ENCODE measurements at regions not wholly inside any gene's neighbourhood (a gene's known extent, or its start where the extent isn't known, plus 50 kb on each side); places are given as distances from the start of the nearest gene placed in this dataset.
"Not testable (repeated sequence)": the region's sequence is repeated elsewhere in the genome, so short reads cannot be mapped to it uniquely, and the experiment has no call there.

DNA sequence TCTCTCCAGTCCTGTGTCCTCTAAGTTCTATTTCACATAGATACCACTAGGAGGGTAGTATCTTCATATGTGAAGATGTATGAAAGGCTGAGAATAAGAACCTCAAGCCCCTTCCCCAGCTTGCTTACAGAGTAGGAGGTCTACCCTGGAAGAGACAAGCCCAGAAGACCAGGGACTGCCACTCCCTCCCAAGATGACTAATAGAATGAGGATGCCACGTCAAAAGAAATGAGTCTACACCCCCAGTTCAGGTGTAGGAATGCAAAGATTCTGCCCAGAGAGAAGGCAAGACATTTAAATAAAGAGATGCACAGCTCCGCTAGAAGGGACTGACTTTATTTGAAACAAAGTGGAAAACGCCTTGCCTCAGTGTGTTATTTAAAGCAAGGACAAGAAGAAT is 1006.0 kb upstream of the USP15 start:
- H3K4me1 Mint-ChIP-seq, result no peaks in the 10 kb centered on the region
- no peak overlapping the region for H3K4me3 Mint-ChIP-seq
- peaks cover 5 to 6% (median 6%) of the 10 kb centered on the region in 3 donors for H3K9me3 Mint-ChIP-seq
- no peaks in the 10 kb centered on the region for H3K27me3 Mint-ChIP-seq
- H3K36me3 Mint-ChIP-seq, result no peaks in the 10 kb centered on the region
- no peak overlapping the region for H3K27ac Mint-ChIP-seq

DNA sequence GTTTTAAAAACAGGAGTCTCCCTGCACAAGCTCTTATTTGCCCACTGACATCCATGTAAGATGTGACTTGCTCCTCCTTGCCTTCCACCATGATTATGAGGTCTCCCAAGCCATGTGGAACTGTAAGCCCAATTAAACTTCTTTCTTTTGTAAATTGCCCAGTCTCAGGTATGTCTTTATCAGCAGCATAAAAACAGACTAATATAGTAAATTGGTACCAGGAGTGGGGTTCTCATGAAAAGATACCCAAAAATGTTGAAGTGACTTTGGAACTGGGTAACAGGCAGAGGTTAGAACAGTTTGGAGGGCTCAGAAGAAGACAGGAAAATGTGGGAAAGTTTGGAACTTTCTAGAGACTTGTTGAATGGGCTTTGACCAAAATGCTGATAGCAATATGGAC is 995.9 kb upstream of the USP15 start:
- H3K4me3 Mint-ChIP-seq, H3K36me3 Mint-ChIP-seq, H3K4me1 Mint-ChIP-seq, H3K27me3 Mint-ChIP-seq, H3K27ac Mint-ChIP-seq: not testable (repeated sequence)
- H3K9me3 Mint-ChIP-seq, result peaks cover 2 to 25% (median 7%) of the 10 kb centered on the region in 3 donors

DNA sequence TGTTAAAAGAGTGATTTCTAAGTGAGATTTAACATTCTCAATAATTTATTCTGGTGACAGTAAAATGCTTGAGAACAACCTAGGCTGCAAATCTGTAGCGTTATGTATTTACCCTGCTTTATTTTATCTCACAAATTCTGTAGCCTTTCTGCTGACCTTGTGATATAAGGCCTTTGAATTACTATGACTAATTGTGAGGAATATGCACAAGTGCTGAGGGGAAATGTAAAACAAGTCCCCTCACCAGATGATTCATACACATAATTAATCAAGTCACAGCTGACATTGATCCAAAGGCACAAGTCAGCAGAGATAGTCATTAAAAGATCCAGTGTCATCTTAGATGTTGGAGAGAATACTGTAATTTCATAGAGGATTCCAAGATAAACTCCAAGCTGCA is 992.7 kb upstream of the USP15 start:
- no peaks in the 10 kb centered on the region for H3K4me1 Mint-ChIP-seq
- H3K9me3 Mint-ChIP-seq, result peaks cover 5 to 25% (median 7%) of the 10 kb centered on the region in 3 donors
- H3K27me3 Mint-ChIP-seq, result no peaks in the 10 kb centered on the region
- H3K36me3 Mint-ChIP-seq, result no peaks in the 10 kb centered on the region
- H3K4me3 Mint-ChIP-seq, result no peak overlapping the region
- no peak overlapping the region for H3K27ac Mint-ChIP-seq

DNA sequence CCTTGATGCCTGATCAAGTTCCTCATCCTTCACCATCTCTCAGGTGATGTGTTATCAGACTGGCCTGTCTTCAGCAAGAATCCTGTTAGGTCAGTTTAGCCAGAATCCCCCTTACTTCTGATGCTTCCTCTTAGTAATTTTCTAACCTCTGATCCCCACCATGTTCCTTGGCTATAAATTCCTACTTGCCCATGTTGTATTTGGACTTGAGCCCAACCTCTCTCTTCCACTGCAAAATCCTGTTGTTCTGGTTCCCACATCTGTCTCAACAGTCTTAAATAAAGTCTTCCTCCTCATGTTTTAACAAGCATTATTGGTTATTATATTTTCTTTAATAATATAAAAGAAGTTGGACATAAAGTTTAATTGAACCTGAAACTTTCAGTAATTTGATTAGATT is 987.8 kb upstream of the USP15 start:
- Mint-ChIP-seq H3K36me3 (no peaks in the 10 kb centered on the region), H3K4me1 (no peaks in the 10 kb centered on the region), H3K27me3 (no peaks in the 10 kb centered on the region), H3K4me3 (peak overlapping the region in 1 of 4 donors; percentile 23), H3K27ac (no peak overlapping the region), H3K9me3 (peaks cover 0 to 8% (median 6%) of the 10 kb centered on the region in 3 donors)

DNA sequence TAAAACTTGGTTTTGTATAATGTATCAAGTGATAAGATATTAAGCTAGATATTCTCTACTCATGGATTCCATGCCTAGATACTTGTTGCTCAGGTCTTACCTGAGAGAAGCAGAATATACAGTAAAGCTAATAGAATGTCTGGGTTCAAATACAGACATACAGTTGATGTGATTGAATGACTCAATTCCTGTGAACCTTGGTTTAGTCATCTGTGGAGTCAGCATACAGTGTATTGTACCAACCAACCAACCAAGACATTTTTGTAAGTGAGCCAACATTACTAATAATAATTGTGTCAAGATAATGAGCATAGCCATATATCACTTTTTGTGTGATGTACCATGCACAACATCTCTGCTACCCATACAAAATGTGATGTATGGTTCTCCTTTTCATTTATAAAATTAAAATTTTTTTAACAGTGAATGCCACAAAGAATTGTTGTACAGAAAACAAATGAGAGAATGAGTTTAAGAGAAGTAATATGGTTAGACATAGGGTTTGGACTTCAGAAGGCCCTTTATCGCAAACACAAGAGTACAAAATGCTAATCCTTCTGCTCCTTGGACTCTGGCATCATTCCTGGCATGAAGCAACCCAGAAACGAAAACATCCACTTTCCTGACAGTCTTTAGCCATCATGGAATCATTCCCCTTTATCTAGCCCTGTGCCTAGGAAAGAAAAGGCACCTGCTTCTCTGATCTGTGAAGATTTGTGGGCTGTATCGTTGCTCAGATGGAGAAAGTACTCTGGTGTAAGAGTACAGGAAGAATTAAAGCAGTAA is 977.2 kb upstream of the USP15 start:
- no peaks in the 10 kb centered on the region for H3K27me3 Mint-ChIP-seq
- no peaks in the 10 kb centered on the region for H3K4me1 Mint-ChIP-seq
- no peak overlapping the region for H3K27ac Mint-ChIP-seq
- H3K4me3 Mint-ChIP-seq, result no peak overlapping the region
- H3K36me3 Mint-ChIP-seq, result no peaks in the 10 kb centered on the region
- H3K9me3 Mint-ChIP-seq, result peaks cover 9 to 24% (median 13%) of the 10 kb centered on the region in 3 donors

DNA sequence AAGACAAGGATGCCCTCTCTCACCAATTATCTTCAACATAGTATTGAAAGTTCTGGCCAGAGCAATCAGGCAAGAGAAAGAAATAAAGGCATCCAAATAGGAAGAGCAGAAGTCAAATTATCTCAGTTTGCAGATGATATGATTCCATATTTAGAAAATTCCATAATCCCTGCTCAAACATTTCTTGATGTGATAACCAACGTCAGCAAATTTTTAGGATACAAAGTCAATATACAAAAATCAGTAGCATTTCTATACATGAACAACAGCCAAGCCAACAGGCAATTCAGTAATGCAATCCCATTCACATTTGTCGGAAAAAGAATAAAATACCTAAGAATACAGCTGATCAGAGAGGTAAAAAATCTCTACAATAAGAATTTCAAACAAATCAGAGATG is 969.7 kb upstream of the USP15 start:
- no peaks in the 10 kb centered on the region for H3K27me3 Mint-ChIP-seq
- peaks cover 2% of the 10 kb centered on the region for H3K36me3 Mint-ChIP-seq
- H3K4me3 Mint-ChIP-seq, result peak overlapping the region in 1 of 4 donors; percentile 12
- H3K27ac Mint-ChIP-seq, result no peak overlapping the region
- H3K4me1 Mint-ChIP-seq, result no peaks in the 10 kb centered on the region
- peaks cover 10 to 37% (median 17%) of the 10 kb centered on the region in 3 donors for H3K9me3 Mint-ChIP-seq

DNA sequence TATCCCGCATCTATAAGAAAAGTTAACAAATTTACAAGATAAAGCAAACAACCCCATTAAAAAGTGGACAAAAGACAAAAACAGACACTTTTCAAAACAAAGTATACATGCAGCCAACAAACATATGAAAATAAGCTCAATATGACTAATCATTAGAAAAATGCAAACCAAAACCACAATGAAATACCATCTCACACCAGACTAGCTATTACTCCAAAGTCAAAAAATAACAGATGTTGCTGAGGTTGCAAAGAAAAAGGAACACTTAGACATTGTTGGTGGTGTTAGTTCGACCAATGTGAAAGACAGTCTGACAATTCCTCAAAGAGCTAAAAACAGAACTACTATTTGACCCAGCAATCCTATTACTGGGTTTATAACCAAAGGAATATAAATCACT is 968.6 kb upstream of the USP15 start:
- peaks cover 10 to 35% (median 13%) of the 10 kb centered on the region in 3 donors for H3K9me3 Mint-ChIP-seq

DNA sequence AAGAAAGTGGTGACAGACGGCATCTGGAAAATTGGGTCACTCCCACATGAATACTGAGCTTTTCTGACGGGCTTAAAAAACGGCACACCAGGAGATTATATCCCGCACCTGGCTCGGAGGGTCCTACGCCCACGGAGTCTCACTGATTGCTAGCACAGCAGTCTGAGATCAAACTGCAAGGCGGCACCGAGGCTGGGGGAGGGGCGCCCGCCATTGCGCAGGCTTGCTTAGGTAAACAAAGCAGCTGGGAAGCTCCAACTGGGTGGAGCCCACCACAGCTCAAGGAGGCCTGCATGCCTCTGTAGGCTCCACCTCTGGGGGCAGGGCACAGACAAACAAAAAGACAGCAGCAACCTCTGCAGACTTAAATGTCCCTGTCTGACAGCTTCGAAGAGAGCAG is 966.2 kb upstream of the USP15 start:
- H3K27ac Mint-ChIP-seq, H3K4me1 Mint-ChIP-seq, H3K4me3 Mint-ChIP-seq, H3K27me3 Mint-ChIP-seq, H3K36me3 Mint-ChIP-seq: not testable (repeated sequence)
- peaks cover 3 to 21% (median 9%) of the 10 kb centered on the region in 3 donors for H3K9me3 Mint-ChIP-seq

More for the DNA sequence above, 968.6 kb upstream of the USP15 start:
- Mint-ChIP-seq H3K36me3 (peaks cover 2% of the 10 kb centered on the region), H3K4me1 (no peaks in the 10 kb centered on the region), H3K4me3 (no peak overlapping the region), H3K27me3 (no peaks in the 10 kb centered on the region), H3K27ac (no peak overlapping the region)

DNA sequence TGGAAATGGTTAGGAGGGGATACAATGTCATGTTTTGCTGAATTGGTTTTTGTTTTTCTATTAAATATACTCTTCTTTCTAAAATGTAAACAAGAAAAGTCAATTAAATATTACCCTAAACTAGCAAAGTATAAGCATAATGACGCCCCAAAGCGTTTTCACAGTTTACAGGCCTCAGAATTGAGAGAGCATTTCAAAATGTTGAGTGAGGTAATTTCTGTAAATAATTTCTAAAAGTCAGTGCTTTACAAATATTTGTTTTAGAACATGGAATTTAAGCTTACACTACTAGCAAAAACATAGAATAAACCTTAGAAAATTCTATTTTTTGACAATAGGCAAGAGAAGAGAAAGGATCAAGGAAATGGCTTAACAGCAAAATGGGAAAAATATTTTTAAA is 958.4 kb upstream of the USP15 start:
- H3K9me3 Mint-ChIP-seq, result peaks cover 0 to 6% (median 3%) of the 10 kb centered on the region in 3 donors
- no peak overlapping the region for H3K4me3 Mint-ChIP-seq
- no peak overlapping the region for H3K27ac Mint-ChIP-seq
- no peaks in the 10 kb centered on the region for H3K36me3 Mint-ChIP-seq
- no peaks in the 10 kb centered on the region for H3K4me1 Mint-ChIP-seq
- H3K27me3 Mint-ChIP-seq, result no peaks in the 10 kb centered on the region

DNA sequence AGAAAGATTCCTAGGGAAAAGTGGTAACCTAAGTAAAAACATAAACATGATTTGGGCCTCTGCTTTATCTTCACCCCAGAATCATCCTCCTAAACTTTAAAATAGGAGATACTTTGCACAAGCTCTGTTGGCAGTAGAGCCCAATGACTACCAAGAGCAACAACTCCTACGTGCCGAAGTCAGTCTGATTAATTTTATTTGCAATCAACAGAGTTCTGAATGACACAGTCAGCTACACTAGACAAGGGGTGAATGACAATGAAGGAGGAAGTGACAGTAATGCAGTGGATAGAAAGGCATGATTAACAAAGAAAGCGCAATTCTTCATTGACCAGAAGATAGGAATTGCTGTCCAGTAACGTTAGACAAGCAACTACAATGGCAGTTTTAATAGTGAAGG is 957.9 kb upstream of the USP15 start:
- Mint-ChIP-seq H3K4me3 (no peak overlapping the region), H3K9me3 (peaks cover 0 to 6% (median 3%) of the 10 kb centered on the region in 3 donors), H3K27me3 (no peaks in the 10 kb centered on the region), H3K36me3 (no peaks in the 10 kb centered on the region), H3K4me1 (no peaks in the 10 kb centered on the region), H3K27ac (no peak overlapping the region)

DNA sequence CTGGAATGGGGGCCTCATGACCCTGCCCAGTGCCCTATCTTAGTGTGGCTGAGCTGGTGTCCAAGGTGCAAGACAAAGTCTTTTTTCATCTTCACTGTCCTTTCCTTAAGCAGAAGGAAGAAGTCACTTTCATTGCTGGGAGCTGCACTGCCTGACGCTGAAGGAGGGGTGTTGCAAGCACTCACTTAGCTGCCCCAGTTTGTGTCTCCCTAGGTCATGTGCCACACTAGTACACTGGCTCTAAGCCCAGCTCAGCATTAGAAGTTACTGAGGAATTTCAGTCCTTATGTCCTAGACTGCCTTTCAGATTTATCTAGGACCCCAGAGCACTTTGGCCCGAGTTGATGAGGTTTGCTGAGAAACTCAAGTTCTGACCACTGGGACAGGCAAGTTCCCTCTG is 952.0 kb upstream of the USP15 start:
- peaks cover 2 to 10% (median 2%) of the 10 kb centered on the region in 3 donors for H3K9me3 Mint-ChIP-seq
- no peaks in the 10 kb centered on the region for H3K4me1 Mint-ChIP-seq
- no peaks in the 10 kb centered on the region for H3K27me3 Mint-ChIP-seq
- no peak overlapping the region for H3K27ac Mint-ChIP-seq
- H3K36me3 Mint-ChIP-seq, result no peaks in the 10 kb centered on the region
- no peak overlapping the region for H3K4me3 Mint-ChIP-seq

DNA sequence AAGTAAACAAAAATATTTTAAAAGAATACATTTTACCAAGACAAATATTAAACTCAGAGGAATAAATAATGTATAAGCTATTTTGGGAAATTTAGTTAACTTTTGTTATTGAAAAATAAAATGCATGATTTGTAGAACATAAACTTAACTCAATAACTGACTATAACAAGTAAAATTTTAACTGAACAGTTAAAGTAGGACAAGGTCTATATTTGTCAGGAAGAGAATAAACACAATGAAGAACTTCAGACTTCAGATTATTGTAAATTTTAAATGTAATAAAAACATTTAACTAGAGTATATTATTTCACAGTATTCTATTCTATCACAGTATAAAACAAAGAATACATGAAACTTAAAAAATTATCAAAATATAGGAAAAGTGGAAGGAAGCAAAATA is 948.8 kb upstream of the USP15 start:
- no peak overlapping the region for H3K27ac Mint-ChIP-seq
- H3K4me3 Mint-ChIP-seq, result no peak overlapping the region
- no peaks in the 10 kb centered on the region for H3K36me3 Mint-ChIP-seq
- H3K9me3 Mint-ChIP-seq, result peaks cover 0 to 15% (median 2%) of the 10 kb centered on the region in 3 donors
- no peaks in the 10 kb centered on the region for H3K4me1 Mint-ChIP-seq
- no peaks in the 10 kb centered on the region for H3K27me3 Mint-ChIP-seq

DNA sequence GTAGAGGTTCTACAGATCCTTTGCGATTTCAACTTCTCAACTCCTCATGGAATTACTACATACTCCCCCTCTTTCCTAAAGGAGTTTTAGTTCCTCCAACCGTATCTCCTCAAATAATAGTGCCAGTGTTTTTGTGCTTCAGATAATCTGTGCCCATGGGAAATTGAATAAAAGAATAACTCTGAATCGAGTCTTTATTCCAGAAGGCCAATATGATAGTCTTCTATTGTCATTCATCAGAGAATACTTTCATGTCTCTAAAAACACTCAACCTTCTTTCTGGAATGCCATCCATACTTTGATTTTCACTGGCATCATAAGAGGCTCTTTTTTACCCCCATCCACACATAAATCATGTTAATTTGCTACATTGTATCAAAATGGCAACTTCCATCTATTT is 911.3 kb upstream of the USP15 start:
- Mint-ChIP-seq H3K4me3 (no peak overlapping the region), H3K9me3 (peaks cover 0 to 10% (median 0%) of the 10 kb centered on the region in 3 donors), H3K27ac (no peak overlapping the region), H3K4me1 (no peaks in the 10 kb centered on the region), H3K27me3 (no peaks in the 10 kb centered on the region), H3K36me3 (no peaks in the 10 kb centered on the region)

DNA sequence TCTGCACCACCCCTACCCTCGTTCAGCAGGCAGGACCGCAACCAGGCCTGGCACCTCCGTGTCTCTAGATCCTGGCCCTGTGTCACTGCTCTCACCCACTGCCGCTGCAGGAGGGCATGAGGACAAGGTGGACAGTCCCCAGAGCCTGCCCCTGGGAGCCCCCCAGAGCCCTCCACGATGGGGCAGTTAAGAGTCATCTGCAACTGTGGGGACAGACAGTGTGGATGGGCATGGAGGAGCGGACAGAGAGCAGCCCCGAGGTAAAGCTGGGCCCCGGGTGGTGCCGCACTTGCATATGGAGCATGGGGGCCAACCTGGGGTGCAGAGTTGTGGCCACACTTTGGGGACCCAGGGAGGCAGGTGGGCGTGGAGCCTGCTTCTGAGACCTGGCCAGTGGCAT is 905.1 kb upstream of the USP15 start:
- no peaks in the 10 kb centered on the region for H3K27me3 Mint-ChIP-seq
- H3K27ac Mint-ChIP-seq, result no peak overlapping the region
- H3K36me3 Mint-ChIP-seq, result no peaks in the 10 kb centered on the region
- no peak overlapping the region for H3K4me3 Mint-ChIP-seq
- H3K9me3 Mint-ChIP-seq, result peaks cover 0 to 3% (median 0%) of the 10 kb centered on the region in 3 donors
- peaks cover 0 to 2% (median 0%) of the 10 kb centered on the region in 3 donors for H3K4me1 Mint-ChIP-seq

DNA sequence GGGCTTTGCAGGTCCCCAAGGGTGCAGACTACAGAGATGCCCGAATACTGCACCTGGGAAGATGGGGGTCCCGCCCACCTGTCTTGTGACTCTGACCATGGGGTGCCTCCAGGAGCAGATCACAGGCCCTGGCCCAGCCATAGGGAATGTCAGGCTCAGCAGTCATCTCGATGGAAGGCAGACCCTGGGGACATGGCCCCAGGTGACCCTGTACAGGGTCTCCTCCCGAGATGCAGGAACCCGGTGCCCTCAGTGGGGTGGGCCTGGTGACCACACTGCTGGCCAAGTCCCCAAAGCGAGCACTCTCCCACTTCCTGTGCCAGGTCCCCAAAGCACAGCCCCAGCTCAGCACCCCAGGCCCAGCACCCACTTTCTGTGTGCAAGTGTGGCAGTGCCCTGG is 903.7 kb upstream of the USP15 start:
- no peaks in the 10 kb centered on the region for H3K36me3 Mint-ChIP-seq
- no peaks in the 10 kb centered on the region for H3K27me3 Mint-ChIP-seq
- no peak overlapping the region for H3K27ac Mint-ChIP-seq
- no peak overlapping the region for H3K4me3 Mint-ChIP-seq
- peaks cover 0 to 2% (median 0%) of the 10 kb centered on the region in 3 donors for H3K4me1 Mint-ChIP-seq
- H3K9me3 Mint-ChIP-seq, result peaks cover 0 to 7% (median 0%) of the 10 kb centered on the region in 3 donors

DNA sequence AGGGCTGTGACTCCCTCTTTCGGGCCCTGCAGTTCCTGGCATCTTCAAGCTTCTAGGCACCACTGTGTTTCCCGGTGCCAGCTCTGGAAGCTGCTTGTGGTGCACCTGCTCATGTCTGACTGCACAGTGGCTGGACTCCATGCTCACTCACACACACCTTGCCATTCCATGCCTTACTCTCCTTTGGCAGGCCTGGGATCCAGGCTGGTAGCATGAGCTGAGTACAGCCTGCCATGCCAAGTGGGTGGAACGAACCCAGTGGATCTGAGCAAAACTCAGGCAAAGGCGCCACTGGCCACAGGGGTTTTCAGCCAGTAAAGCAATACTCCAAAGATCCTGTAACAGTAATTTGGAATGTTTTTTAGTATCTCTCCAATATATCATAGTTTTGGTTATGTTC is 902.7 kb upstream of the USP15 start:
- Mint-ChIP-seq H3K4me3 (no peak overlapping the region), H3K4me1 (peaks cover 0 to 2% (median 0%) of the 10 kb centered on the region in 3 donors), H3K36me3 (no peaks in the 10 kb centered on the region), H3K9me3 (peaks cover 0 to 4% (median 2%) of the 10 kb centered on the region in 3 donors), H3K27me3 (no peaks in the 10 kb centered on the region), H3K27ac (no peak overlapping the region)
